ENCODE measurements at regions not wholly inside any gene's neighbourhood (a gene's known extent, or its start where the extent isn't known, plus 50 kb on each side); places are given as distances from the start of the nearest gene placed in this dataset.

DNA sequence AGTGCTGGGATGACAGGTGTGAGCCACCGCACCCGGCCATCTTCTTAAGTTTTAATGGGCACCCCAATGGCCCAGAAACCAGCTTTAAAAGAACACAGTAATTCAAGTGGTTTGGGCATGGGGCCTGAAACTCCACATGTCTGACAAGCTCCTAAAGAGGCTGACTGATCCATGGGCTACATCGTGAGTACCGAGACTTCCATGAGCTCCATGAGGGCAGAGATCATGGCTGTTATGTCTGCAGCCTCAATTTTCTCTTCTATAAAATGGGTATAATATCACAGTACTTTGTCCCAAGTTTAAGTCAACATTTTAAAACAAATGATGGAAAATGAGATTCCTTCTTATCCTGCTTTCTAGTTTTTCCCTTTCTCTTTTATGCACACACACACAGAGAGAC lies 397.6 kb upstream of the MAF start:
- H3K9me3 ChIP-seq (replicated peaks in 1 of 2; ENCODE audit: control insufficient read depth in 2 of 2, insufficient read depth in 1 of 2, low read depth in 1 of 2, low read length in 2 of 2), result no peaks in the 10 kb centered on the region
- no peak overlapping the region for H3K23ac ChIP-seq (ENCODE audit: low read depth, low read length, poor library complexity)
- H4K8ac ChIP-seq (ENCODE audit: low read depth, low read length), result no peak overlapping the region
- no peak overlapping the region for H2BK15ac ChIP-seq (ENCODE audit: low read length)
- H3K4me2 ChIP-seq (ENCODE audit: insufficient read depth, low read length, poor library complexity, severe bottlenecking), result no peak overlapping the region
- H3K4ac ChIP-seq (ENCODE audit: low read length), result no peak overlapping the region
- H3K27ac ChIP-seq (replicated peaks; ENCODE audit: low read length), result no peak overlapping the region
- H3K79me1 ChIP-seq (ENCODE audit: low read depth, low read length), result no peaks in the 10 kb centered on the region
- H2AK5ac ChIP-seq (ENCODE audit: low read depth, low read length), result no peak overlapping the region
- H2BK5ac ChIP-seq (ENCODE audit: low read length), result no peak overlapping the region
- H3K4me3 ChIP-seq (ENCODE audit: low read length in 2 of 2), result no peak overlapping the region
- H2AFZ ChIP-seq (ENCODE audit: low read length), result no peak overlapping the region
- no peak overlapping the region for H3K18ac ChIP-seq (ENCODE audit: low read length)
- DNase-seq (ENCODE audit: low spot score), result no peak
- H3K14ac ChIP-seq (ENCODE audit: low read length), result no peak overlapping the region
- peaks cover 4% of the 10 kb centered on the region in 2 donors for H3K4me1 ChIP-seq (ENCODE audit: control insufficient read depth in 2 of 2, insufficient read depth in 1 of 2, low read depth in 1 of 2, low read length in 2 of 2)
- H3K36me3 ChIP-seq (replicated peaks in 1 of 2; ENCODE audit: control insufficient read depth in 2 of 2, insufficient read depth in 2 of 2, low read length in 2 of 2), result no peaks in the 10 kb centered on the region
- no peak overlapping the region for H3K9ac ChIP-seq (ENCODE audit: low read depth, low read length, poor library complexity)
- H4K91ac ChIP-seq (ENCODE audit: low read depth, low read length, poor library complexity), result no peak overlapping the region
- H2BK12ac ChIP-seq (ENCODE audit: low read length), result no peak overlapping the region
- peaks cover 0 to 1% (median 0%) of the 10 kb centered on the region in 3 experiments for H3K27me3 ChIP-seq (ENCODE audit: control insufficient read depth in 3 of 3, insufficient read depth in 3 of 3, low read depth in 1 of 3, low read length in 3 of 3)
- WGBS, 2 donors (ENCODE audit: extremely low coverage in 2 of 2, insufficient read length in 2 of 2, insufficient replicate concordance in 1 of 2), result no CpG with 5 or more reads among the region's 4 CpGs
- H2BK120ac ChIP-seq (ENCODE audit: low read depth, low read length), result no peak overlapping the region

DNA sequence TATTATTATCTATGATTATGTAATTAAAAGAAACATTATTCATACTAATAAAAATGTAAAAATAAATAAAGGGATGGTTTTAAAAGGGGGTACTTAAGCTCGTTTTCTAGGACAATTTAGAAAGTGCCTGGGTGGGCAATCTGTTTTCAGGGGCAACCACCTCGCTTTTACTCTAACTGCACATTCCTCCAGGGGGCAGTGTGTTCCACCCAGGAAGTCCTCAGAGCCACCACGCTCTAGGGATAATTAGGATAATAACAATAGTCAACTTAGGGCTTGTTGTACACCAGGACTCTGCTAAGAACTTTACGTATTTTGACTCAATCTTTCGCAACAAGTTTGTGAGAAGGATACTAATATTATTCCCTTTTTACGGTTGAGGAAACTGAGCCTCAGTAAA lies 396.7 kb upstream of the MAF start:
- DNase-seq (ENCODE audit: low spot score), result no peak
- Histone ChIP-seq H3K4me2 (ENCODE audit: insufficient read depth, low read length, poor library complexity, severe bottlenecking) (no peak overlapping the region), H3K79me1 (ENCODE audit: low read depth, low read length) (no peaks in the 10 kb centered on the region), H3K27ac (replicated peaks; ENCODE audit: low read length) (no peak overlapping the region), H2AFZ (ENCODE audit: low read length) (no peak overlapping the region), H4K8ac (ENCODE audit: low read depth, low read length) (no peak overlapping the region), H2BK15ac (ENCODE audit: low read length) (no peak overlapping the region), H3K4me3 (ENCODE audit: low read length in 2 of 2) (no peak overlapping the region), H3K9ac (ENCODE audit: low read depth, low read length, poor library complexity) (no peak overlapping the region), H4K91ac (ENCODE audit: low read depth, low read length, poor library complexity) (no peak overlapping the region), H2BK120ac (ENCODE audit: low read depth, low read length) (no peak overlapping the region), H3K4ac (ENCODE audit: low read length) (no peak overlapping the region), H3K14ac (ENCODE audit: low read length) (no peak overlapping the region), H3K27me3 (ENCODE audit: control insufficient read depth in 3 of 3, insufficient read depth in 3 of 3, low read depth in 1 of 3, low read length in 3 of 3) (peaks cover 0 to 1% (median 0%) of the 10 kb centered on the region in 3 experiments), H2BK5ac (ENCODE audit: low read length) (no peak overlapping the region), H3K18ac (ENCODE audit: low read length) (no peak overlapping the region), H3K23ac (ENCODE audit: low read depth, low read length, poor library complexity) (no peak overlapping the region), H2AK5ac (ENCODE audit: low read depth, low read length) (no peak overlapping the region), H3K9me3 (replicated peaks in 1 of 2; ENCODE audit: control insufficient read depth in 2 of 2, insufficient read depth in 1 of 2, low read depth in 1 of 2, low read length in 2 of 2) (no peaks in the 10 kb centered on the region), H3K4me1 (ENCODE audit: control insufficient read depth in 2 of 2, insufficient read depth in 1 of 2, low read depth in 1 of 2, low read length in 2 of 2) (peaks cover 6 to 7% of the 10 kb centered on the region in 2 donors), H3K36me3 (replicated peaks in 1 of 2; ENCODE audit: control insufficient read depth in 2 of 2, insufficient read depth in 2 of 2, low read length in 2 of 2) (no peaks in the 10 kb centered on the region), H2BK12ac (ENCODE audit: low read length) (no peak overlapping the region)
- no CpG with 5 or more reads among the region's 6 CpGs for WGBS, 2 donors (ENCODE audit: extremely low coverage in 2 of 2, insufficient read length in 2 of 2, insufficient replicate concordance in 1 of 2)

DNA sequence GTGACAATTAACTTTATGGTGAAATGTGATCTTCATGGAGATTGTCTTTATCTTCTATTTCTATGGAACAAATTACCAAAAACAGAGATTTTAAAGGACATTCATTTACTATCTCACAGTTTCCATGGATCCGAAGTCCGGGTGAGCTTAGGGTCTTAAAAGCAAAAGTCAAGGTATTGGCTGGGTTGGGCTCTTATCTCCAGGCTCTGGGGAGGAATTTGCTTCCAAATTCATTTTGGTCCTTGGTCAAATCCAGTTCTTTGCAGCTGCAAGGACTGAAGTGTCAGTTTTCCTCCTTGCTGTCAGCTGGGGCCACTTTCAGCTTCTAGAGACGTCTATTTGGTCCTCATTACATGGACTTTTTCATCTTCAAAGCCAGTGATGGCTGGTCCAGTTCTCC lies 395.8 kb upstream of the MAF start:
- Histone ChIP-seq H3K4me1 (ENCODE audit: control insufficient read depth in 2 of 2, insufficient read depth in 1 of 2, low read depth in 1 of 2, low read length in 2 of 2) (peaks cover 6 to 7% of the 10 kb centered on the region in 2 donors), H3K79me1 (ENCODE audit: low read depth, low read length) (no peaks in the 10 kb centered on the region), H2BK15ac (ENCODE audit: low read length) (no peak overlapping the region), H3K4me3 (ENCODE audit: low read length in 2 of 2) (no peak overlapping the region), H3K27ac (replicated peaks; ENCODE audit: low read length) (no peak overlapping the region), H3K14ac (ENCODE audit: low read length) (no peak overlapping the region), H2AK5ac (ENCODE audit: low read depth, low read length) (no peak overlapping the region), H2BK12ac (ENCODE audit: low read length) (no peak overlapping the region), H3K9me3 (replicated peaks in 1 of 2; ENCODE audit: control insufficient read depth in 2 of 2, insufficient read depth in 1 of 2, low read depth in 1 of 2, low read length in 2 of 2) (peaks cover 0 to 3% of the 10 kb centered on the region in 2 donors), H3K18ac (ENCODE audit: low read length) (no peak overlapping the region), H3K27me3 (ENCODE audit: control insufficient read depth in 3 of 3, insufficient read depth in 3 of 3, low read depth in 1 of 3, low read length in 3 of 3) (peaks cover 0 to 1% (median 0%) of the 10 kb centered on the region in 3 experiments), H2BK5ac (ENCODE audit: low read length) (no peak overlapping the region), H3K4me2 (ENCODE audit: insufficient read depth, low read length, poor library complexity, severe bottlenecking) (no peak overlapping the region), H3K9ac (ENCODE audit: low read depth, low read length, poor library complexity) (no peak overlapping the region), H3K4ac (ENCODE audit: low read length) (no peak overlapping the region), H4K91ac (ENCODE audit: low read depth, low read length, poor library complexity) (no peak overlapping the region), H2BK120ac (ENCODE audit: low read depth, low read length) (no peak overlapping the region), H3K23ac (ENCODE audit: low read depth, low read length, poor library complexity) (no peak overlapping the region), H2AFZ (ENCODE audit: low read length) (no peak overlapping the region), H4K8ac (ENCODE audit: low read depth, low read length) (no peak overlapping the region), H3K36me3 (replicated peaks in 1 of 2; ENCODE audit: control insufficient read depth in 2 of 2, insufficient read depth in 2 of 2, low read length in 2 of 2) (no peaks in the 10 kb centered on the region)
- no peak for DNase-seq (ENCODE audit: low spot score)
- no CpG with 5 or more reads among the region's 3 CpGs for WGBS, 2 donors (ENCODE audit: extremely low coverage in 2 of 2, insufficient read length in 2 of 2, insufficient replicate concordance in 1 of 2)

DNA sequence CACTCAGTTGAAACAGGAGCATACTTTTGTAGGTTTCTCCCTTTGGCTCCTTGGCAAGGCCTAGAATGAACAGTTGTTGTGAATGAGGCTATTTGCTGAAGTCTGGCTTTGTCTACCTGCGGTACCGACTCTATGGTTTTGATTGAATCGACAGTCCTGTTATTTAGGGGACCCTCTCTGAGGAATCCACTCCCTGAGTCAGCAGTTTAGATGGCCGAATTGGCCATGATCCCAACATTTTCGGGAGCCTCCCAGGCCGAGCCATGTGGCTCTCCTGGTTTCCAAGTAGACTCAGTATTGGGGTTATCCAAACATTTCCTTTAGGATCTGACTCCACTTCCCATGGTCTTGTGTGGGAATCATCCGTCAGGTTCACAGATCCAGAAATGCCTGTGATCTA lies 394.8 kb upstream of the MAF start:
- no peak overlapping the region for H3K14ac ChIP-seq (ENCODE audit: low read length)
- H3K79me1 ChIP-seq (ENCODE audit: low read depth, low read length), result no peaks in the 10 kb centered on the region
- no peak overlapping the region for H2BK120ac ChIP-seq (ENCODE audit: low read depth, low read length)

More for the DNA sequence above, 394.8 kb upstream of the MAF start:
- Histone ChIP-seq H3K4me2 (ENCODE audit: insufficient read depth, low read length, poor library complexity, severe bottlenecking) (no peak overlapping the region), H3K9me3 (replicated peaks in 1 of 2; ENCODE audit: control insufficient read depth in 2 of 2, insufficient read depth in 1 of 2, low read depth in 1 of 2, low read length in 2 of 2) (peaks cover 0 to 3% of the 10 kb centered on the region in 2 donors), H2BK5ac (ENCODE audit: low read length) (no peak overlapping the region), H3K4me1 (ENCODE audit: control insufficient read depth in 2 of 2, insufficient read depth in 1 of 2, low read depth in 1 of 2, low read length in 2 of 2) (peaks cover 6 to 7% of the 10 kb centered on the region in 2 donors), H2BK12ac (ENCODE audit: low read length) (no peak overlapping the region), H3K27me3 (ENCODE audit: control insufficient read depth in 3 of 3, insufficient read depth in 3 of 3, low read depth in 1 of 3, low read length in 3 of 3) (no peaks in the 10 kb centered on the region), H3K18ac (ENCODE audit: low read length) (no peak overlapping the region), H3K9ac (ENCODE audit: low read depth, low read length, poor library complexity) (no peak overlapping the region), H3K4me3 (ENCODE audit: low read length in 2 of 2) (no peak overlapping the region), H4K91ac (ENCODE audit: low read depth, low read length, poor library complexity) (no peak overlapping the region), H2AFZ (ENCODE audit: low read length) (no peak overlapping the region), H2BK15ac (ENCODE audit: low read length) (no peak overlapping the region), H3K36me3 (replicated peaks in 1 of 2; ENCODE audit: control insufficient read depth in 2 of 2, insufficient read depth in 2 of 2, low read length in 2 of 2) (no peaks in the 10 kb centered on the region), H3K27ac (replicated peaks; ENCODE audit: low read length) (no peak overlapping the region), H4K8ac (ENCODE audit: low read depth, low read length) (no peak overlapping the region), H3K4ac (ENCODE audit: low read length) (no peak overlapping the region), H2AK5ac (ENCODE audit: low read depth, low read length) (no peak overlapping the region), H3K23ac (ENCODE audit: low read depth, low read length, poor library complexity) (no peak overlapping the region)
- WGBS, 2 donors (ENCODE audit: extremely low coverage in 2 of 2, insufficient read length in 2 of 2, insufficient replicate concordance in 1 of 2), result no CpG with 5 or more reads among the region's 7 CpGs
- no peak for DNase-seq (ENCODE audit: low spot score)

Measured in neuronal stem cell (in vitro differentiated cells).